Neural progenitor cell (in vitro differentiated cells): ENCODE measurements at regions not wholly inside any gene's neighbourhood (a gene's known extent, or its start where the extent isn't known, plus 50 kb on each side); places are given as distances from the start of the nearest gene placed in this dataset.

ENCODE experiments used
- EZH2 ChIP-seq: fragments of 200-600 bp; sonication (generic); IDR thresholded peaks from 2 replicates; pipeline ENCODE4 v1.6.1; 2017; ENCODE audit warnings: antibody characterized with exemption, mild to moderate bottlenecking, moderate library complexity
- TF ChIP-seq, protein P1 (sequence below): fragments of 200-600 bp; sonication (generic); IDR thresholded peaks from 2 replicates; pipeline ENCODE4 v1.5.1; 2017; ENCODE audit warnings: antibody characterized with exemption, mild to moderate bottlenecking

DNA sequence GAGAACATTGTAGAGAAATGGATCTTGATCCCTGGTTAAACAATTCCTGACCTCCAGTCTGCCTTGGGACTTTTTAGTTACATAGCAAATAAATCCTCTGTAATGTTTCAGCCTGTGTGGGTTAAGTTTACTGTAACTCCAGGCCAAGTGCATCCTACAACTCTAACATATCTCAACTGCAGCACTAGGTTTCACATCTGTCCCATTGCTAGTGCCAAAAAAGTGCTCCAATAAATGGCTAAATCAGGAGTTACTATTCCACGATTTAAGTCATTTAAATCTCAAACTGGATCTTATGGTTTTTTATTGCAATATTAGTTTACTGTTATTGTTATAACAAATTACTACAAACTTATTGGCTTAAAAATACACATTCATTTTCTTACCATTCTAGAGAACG lies 479.6 kb downstream of the GPAM start:
- no peak for TF ChIP-seq EZH2
- TF ChIP-seq, protein P1, sequence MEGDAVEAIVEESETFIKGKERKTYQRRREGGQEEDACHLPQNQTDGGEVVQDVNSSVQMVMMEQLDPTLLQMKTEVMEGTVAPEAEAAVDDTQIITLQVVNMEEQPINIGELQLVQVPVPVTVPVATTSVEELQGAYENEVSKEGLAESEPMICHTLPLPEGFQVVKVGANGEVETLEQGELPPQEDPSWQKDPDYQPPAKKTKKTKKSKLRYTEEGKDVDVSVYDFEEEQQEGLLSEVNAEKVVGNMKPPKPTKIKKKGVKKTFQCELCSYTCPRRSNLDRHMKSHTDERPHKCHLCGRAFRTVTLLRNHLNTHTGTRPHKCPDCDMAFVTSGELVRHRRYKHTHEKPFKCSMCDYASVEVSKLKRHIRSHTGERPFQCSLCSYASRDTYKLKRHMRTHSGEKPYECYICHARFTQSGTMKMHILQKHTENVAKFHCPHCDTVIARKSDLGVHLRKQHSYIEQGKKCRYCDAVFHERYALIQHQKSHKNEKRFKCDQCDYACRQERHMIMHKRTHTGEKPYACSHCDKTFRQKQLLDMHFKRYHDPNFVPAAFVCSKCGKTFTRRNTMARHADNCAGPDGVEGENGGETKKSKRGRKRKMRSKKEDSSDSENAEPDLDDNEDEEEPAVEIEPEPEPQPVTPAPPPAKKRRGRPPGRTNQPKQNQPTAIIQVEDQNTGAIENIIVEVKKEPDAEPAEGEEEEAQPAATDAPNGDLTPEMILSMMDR: no peak
